ENCODE measurements at regions not wholly inside any gene's neighbourhood (a gene's known extent, or its start where the extent isn't known, plus 50 kb on each side); places are given as distances from the start of the nearest gene placed in this dataset.
A peak's percentile ranks its signal among the peaks of the same experiment; 100 is the strongest.
"Not testable (repeated sequence)": the region's sequence is repeated elsewhere in the genome, so short reads cannot be mapped to it uniquely, and the experiment has no call there.

- 95% methylated on average over 7 of the region's 7 CpGs for WGBS (ENCODE audit: insufficient coverage)
- POLR2A ChIA-PET; H3K4me1 Mint-ChIP-seq; H3K27ac Mint-ChIP-seq; DNase-seq; H3K9me3 ChIP-seq; ATAC-seq (replicated peaks in 1 of 4); H3K4me3 Mint-ChIP-seq; H3K36me3 ChIP-seq (ENCODE audit: control insufficient read depth in 2 of 2, extremely low read depth in 1 of 2, insufficient read depth in 1 of 2, low read length in 1 of 2); H3K4me1 ChIP-seq (ENCODE audit: control insufficient read depth in 1 of 2, extremely low read depth in 1 of 2, insufficient read depth in 2 of 2, low read length in 2 of 2); H3K27ac ChIP-seq (ENCODE audit: low read length); H3K9me3 Mint-ChIP-seq; H3K4me3 ChIP-seq (ENCODE audit: control insufficient read depth in 1 of 2, extremely low read depth in 1 of 2, low read length in 1 of 2); H3K36me3 Mint-ChIP-seq: not testable (repeated sequence)
- peaks cover 15 to 20% of the 10 kb centered on the region in 2 donors for H3K27me3 Mint-ChIP-seq
- peaks cover 5 to 12% of the 10 kb centered on the region in 2 experiments for H3K27me3 ChIP-seq (replicated peaks in 1 of 2; ENCODE audit: control insufficient read depth in 2 of 2, extremely low read depth in 1 of 2, insufficient read depth in 2 of 2, low read length in 1 of 2)
- CTCF ChIA-PET, result interaction anchor here in 1 of 2 donors (1.2 kb wide), 1 partner anchor 68 kb away, joined by 3 read pairs; no protein-coding TSS in a partner anchor
These were observed 63.4 kb downstream of the GOLGA8B start for GRCh38 chr15:34520010-34520409.

GRCh38 chr15:34514251-34514670 is 69.2 kb downstream of the GOLGA8B start:
- peak overlapping the region; percentile 60 to 78 for H3K4me3 ChIP-seq (ENCODE audit: control insufficient read depth in 1 of 2, extremely low read depth in 1 of 2, low read length in 1 of 2)
- H3K9me3 ChIP-seq, result no peaks in the 10 kb centered on the region
- Mint-ChIP-seq H3K27ac (no peak overlapping the region), H3K4me3 (peak overlapping the region; percentile 66 to 82 (median 75)), H3K36me3 (no peaks in the 10 kb centered on the region), H3K4me1 (peaks cover 9 to 21% (median 21%) of the 10 kb centered on the region in 3 donors), H3K27me3 (peaks cover 47 to 58% of the 10 kb centered on the region in 2 donors), H3K9me3 (no peaks in the 10 kb centered on the region)
- H3K27ac ChIP-seq (ENCODE audit: low read length), result no peak overlapping the region
- WGBS (ENCODE audit: insufficient coverage), result under 1% methylated on average over 24 of the region's 39 CpGs
- DNase-seq (peak in 3 of 35 experiments; percentile 5 to 10 (median 8)), ATAC-seq (replicated peaks in 1 of 4) (peak; percentile 50 to 61 (median 54))
- H3K4me1 ChIP-seq (ENCODE audit: control insufficient read depth in 1 of 2, extremely low read depth in 1 of 2, insufficient read depth in 2 of 2, low read length in 2 of 2), result peaks cover 0 to 14% of the 10 kb centered on the region in 2 experiments
- ChIA-PET POLR2A (no interaction called here), CTCF (interaction anchor here in 1 of 2 donors (0.6 kb wide), 1 partner anchor 575 kb away, joined by 3 read pairs; no protein-coding TSS in a partner anchor)
- peaks cover 15 to 32% of the 10 kb centered on the region in 2 experiments for H3K27me3 ChIP-seq (replicated peaks in 1 of 2; ENCODE audit: control insufficient read depth in 2 of 2, extremely low read depth in 1 of 2, insufficient read depth in 2 of 2, low read length in 1 of 2)
- H3K36me3 ChIP-seq (ENCODE audit: control insufficient read depth in 2 of 2, extremely low read depth in 1 of 2, insufficient read depth in 1 of 2, low read length in 1 of 2), result no peaks in the 10 kb centered on the region

GRCh38 chr15:34512628-34513027 is 70.8 kb downstream of the GOLGA8B start:
- DNase-seq (no peak), ATAC-seq (replicated peaks in 1 of 4) (no peak)
- Mint-ChIP-seq H3K36me3 (no peaks in the 10 kb centered on the region), H3K4me3 (peak overlapping the region in 2 of 3 donors; percentile 71 to 82), H3K4me1 (peaks cover 9 to 21% (median 21%) of the 10 kb centered on the region in 3 donors), H3K9me3 (no peaks in the 10 kb centered on the region), H3K27ac (no peak overlapping the region), H3K27me3 (peaks cover 58 to 65% of the 10 kb centered on the region in 2 donors)
- H3K27ac ChIP-seq (ENCODE audit: low read length), result no peak overlapping the region
- ChIA-PET POLR2A (no interaction called here), CTCF (no interaction called here)
- H3K36me3 ChIP-seq (ENCODE audit: control insufficient read depth in 2 of 2, extremely low read depth in 1 of 2, insufficient read depth in 1 of 2, low read length in 1 of 2), result no peaks in the 10 kb centered on the region
- no peaks in the 10 kb centered on the region for H3K9me3 ChIP-seq
- H3K27me3 ChIP-seq (replicated peaks in 1 of 2; ENCODE audit: control insufficient read depth in 2 of 2, extremely low read depth in 1 of 2, insufficient read depth in 2 of 2, low read length in 1 of 2), result peaks cover 15 to 34% of the 10 kb centered on the region in 2 experiments
- no peak overlapping the region for H3K4me3 ChIP-seq (ENCODE audit: control insufficient read depth in 1 of 2, extremely low read depth in 1 of 2, low read length in 1 of 2)
- WGBS (ENCODE audit: insufficient coverage), result 6% methylated on average over 2 of the region's 4 CpGs
- H3K4me1 ChIP-seq (ENCODE audit: control insufficient read depth in 1 of 2, extremely low read depth in 1 of 2, insufficient read depth in 2 of 2, low read length in 2 of 2), result peaks cover 0 to 14% of the 10 kb centered on the region in 2 experiments

- DNase-seq, result no peak
- WGBS (ENCODE audit: insufficient coverage), result no CpG with 5 or more reads among the region's 4 CpGs
- Mint-ChIP-seq H3K27ac (no peak overlapping the region), H3K9me3 (no peaks in the 10 kb centered on the region), H3K4me3 (no peak overlapping the region), H3K27me3 (peaks cover 38 to 53% of the 10 kb centered on the region in 2 donors), H3K36me3 (no peaks in the 10 kb centered on the region), H3K4me1 (peaks cover 0 to 3% (median 0%) of the 10 kb centered on the region in 3 donors)
- no peak overlapping the region for H3K27ac ChIP-seq (ENCODE audit: low read length)
- no peaks in the 10 kb centered on the region for H3K9me3 ChIP-seq
- POLR2A ChIA-PET, result no interaction called here
- CTCF ChIA-PET, result no interaction called here
- no peaks in the 10 kb centered on the region for H3K36me3 ChIP-seq (ENCODE audit: control insufficient read depth in 2 of 2, extremely low read depth in 1 of 2, insufficient read depth in 1 of 2, low read length in 1 of 2)
- no peak for ATAC-seq (replicated peaks in 1 of 4)
- H3K4me3 ChIP-seq (ENCODE audit: control insufficient read depth in 1 of 2, extremely low read depth in 1 of 2, low read length in 1 of 2), result no peak overlapping the region
- H3K4me1 ChIP-seq (ENCODE audit: control insufficient read depth in 1 of 2, extremely low read depth in 1 of 2, insufficient read depth in 2 of 2, low read length in 2 of 2), result no peaks in the 10 kb centered on the region
- H3K27me3 ChIP-seq (replicated peaks in 1 of 2; ENCODE audit: control insufficient read depth in 2 of 2, extremely low read depth in 1 of 2, insufficient read depth in 2 of 2, low read length in 1 of 2), result peaks cover 7 to 9% of the 10 kb centered on the region in 2 experiments
These were observed 63.5 kb upstream of the GOLGA8A start for GRCh38 chr15:34501131-34501530.

GRCh38 chr15:34496207-34496995 is 58.8 kb upstream of the GOLGA8A start:
- no peaks in the 10 kb centered on the region for H3K9me3 ChIP-seq
- peaks cover 7 to 36% of the 10 kb centered on the region in 2 experiments for H3K27me3 ChIP-seq (replicated peaks in 1 of 2; ENCODE audit: control insufficient read depth in 2 of 2, extremely low read depth in 1 of 2, insufficient read depth in 2 of 2, low read length in 1 of 2)
- Mint-ChIP-seq H3K27ac (no peak overlapping the region), H3K36me3 (no peaks in the 10 kb centered on the region), H3K4me3 (peak overlapping the region in 1 of 3 donors; percentile 9), H3K27me3 (peaks cover 60 to 68% of the 10 kb centered on the region in 2 donors), H3K9me3 (peaks cover 3 to 5% (median 4%) of the 10 kb centered on the region in 3 donors), H3K4me1 (peaks cover 0 to 10% (median 6%) of the 10 kb centered on the region in 3 donors)
- H3K36me3 ChIP-seq (ENCODE audit: control insufficient read depth in 2 of 2, extremely low read depth in 1 of 2, insufficient read depth in 1 of 2, low read length in 1 of 2), result no peaks in the 10 kb centered on the region
- ATAC-seq (replicated peaks in 1 of 4) (no peak), DNase-seq (no peak)
- POLR2A ChIA-PET, result no interaction called here
- no peak overlapping the region for H3K4me3 ChIP-seq (ENCODE audit: control insufficient read depth in 1 of 2, extremely low read depth in 1 of 2, low read length in 1 of 2)
- CTCF ChIA-PET, result interaction anchor here in 1 of 2 donors (0.7 kb wide), 1 partner anchor 93 kb away, joined by 6 read pairs; no protein-coding TSS in a partner anchor
- WGBS (ENCODE audit: insufficient coverage), result 9% methylated on average over 10 of the region's 30 CpGs
- no peaks in the 10 kb centered on the region for H3K4me1 ChIP-seq (ENCODE audit: control insufficient read depth in 1 of 2, extremely low read depth in 1 of 2, insufficient read depth in 2 of 2, low read length in 2 of 2)
- no peak overlapping the region for H3K27ac ChIP-seq (ENCODE audit: low read length)

GRCh38 chr15:34495707-34496106 is 58.1 kb upstream of the GOLGA8A start:
- H3K4me3 ChIP-seq (ENCODE audit: control insufficient read depth in 1 of 2, extremely low read depth in 1 of 2, low read length in 1 of 2); H3K4me1 ChIP-seq (ENCODE audit: control insufficient read depth in 1 of 2, extremely low read depth in 1 of 2, insufficient read depth in 2 of 2, low read length in 2 of 2); H3K36me3 Mint-ChIP-seq; ATAC-seq (replicated peaks in 1 of 4); H3K27ac ChIP-seq (ENCODE audit: low read length); POLR2A ChIA-PET; H3K36me3 ChIP-seq (ENCODE audit: control insufficient read depth in 2 of 2, extremely low read depth in 1 of 2, insufficient read depth in 1 of 2, low read length in 1 of 2); DNase-seq; H3K9me3 ChIP-seq; CTCF ChIA-PET: not testable (repeated sequence)
- 19% methylated on average over 24 of the region's 26 CpGs for WGBS (ENCODE audit: insufficient coverage)
- Mint-ChIP-seq H3K9me3 (peaks cover 6 to 12% (median 11%) of the 10 kb centered on the region in 3 donors), H3K27ac (peak overlapping the region in 1 of 2 donors; percentile 61), H3K4me3 (peak overlapping the region in 1 of 3 donors; percentile 37), H3K4me1 (peaks cover 1 to 10% (median 8%) of the 10 kb centered on the region in 3 donors), H3K27me3 (peaks cover 62 to 72% of the 10 kb centered on the region in 2 donors)
- peaks cover 13 to 36% of the 10 kb centered on the region in 2 experiments for H3K27me3 ChIP-seq (replicated peaks in 1 of 2; ENCODE audit: control insufficient read depth in 2 of 2, extremely low read depth in 1 of 2, insufficient read depth in 2 of 2, low read length in 1 of 2)

Measured in T-cell (primary cell).